GM23338 (cell line): ENCODE measurements at regions not wholly inside any gene's neighbourhood (a gene's known extent, or its start where the extent isn't known, plus 50 kb on each side); places are given as distances from the start of the nearest gene placed in this dataset.

Source experiments
- ATAC-seq: fragments of 200-7000 bp; cut with Tn5 transposase; 3 replicates; pipeline ENCODE4 v1.9.1; 2020
- DNase-seq: peaks from one replicate; pipeline ENCODE4 v3.0.0-alpha.2; 2015; ENCODE audit warnings: low spot score
- H2AFZ ChIP-seq: fragments of 200-600 bp; sonication (generic); 2 replicates; pipeline ENCODE4 v1.8.0; 2016; ENCODE audit warnings: antibody characterized with exemption, mild to moderate bottlenecking, moderate library complexity
- H3F3A ChIP-seq: fragments of 200-600 bp; sonication (generic); replicated peaks from 2 replicates; pipeline ENCODE4 v1.8.0; 2017; ENCODE audit warnings: antibody characterized with exemption, mixed run types, low read depth
- H3K27ac ChIP-seq: fragments of 200-600 bp; sonication (generic); 2 replicates; pipeline ENCODE4 v1.6.1; 2016; ENCODE audit warnings: low read depth
- H3K27me3 ChIP-seq: fragments of 200-600 bp; sonication (generic); 2 replicates; pipeline ENCODE4 v1.8.0; 2016; ENCODE audit warnings: mild to moderate bottlenecking, mixed run types, moderate library complexity; ENCODE audit not compliant: insufficient read depth
- H3K36me3 ChIP-seq: fragments of 200-600 bp; sonication (generic); 2 replicates; pipeline ENCODE4 v1.8.0; 2016; ENCODE audit warnings: mild to moderate bottlenecking; ENCODE audit not compliant: insufficient read depth
- H3K4me1 ChIP-seq: fragments of 200-600 bp; sonication (generic); 2 replicates; pipeline ENCODE4 v1.8.0; 2016; ENCODE audit warnings: mild to moderate bottlenecking, moderate library complexity; ENCODE audit not compliant: insufficient read depth
- H3K4me2 ChIP-seq: fragments of 200-600 bp; sonication (generic); 2 replicates; pipeline ENCODE4 v1.7.1; 2017; ENCODE audit warnings: mixed run types
- H3K4me3 ChIP-seq: fragments of 200-600 bp; sonication (generic); 2 replicates; pipeline ENCODE4 v1.6.1; 2016; ENCODE audit warnings: mixed run types
- H3K79me2 ChIP-seq: fragments of 200-600 bp; sonication (generic); replicated peaks from 2 replicates; pipeline ENCODE4 v1.8.0; 2017; ENCODE audit warnings: mild to moderate bottlenecking; ENCODE audit not compliant: insufficient read depth
- H3K9me2 ChIP-seq: fragments of 200-600 bp; sonication (generic); 2 replicates; pipeline ENCODE4 v1.8.0; 2017; ENCODE audit not compliant: insufficient read depth
- H4K20me1 ChIP-seq: fragments of 200-600 bp; sonication (generic); replicated peaks from 2 replicates; pipeline ENCODE4 v1.8.0; 2017; ENCODE audit warnings: mild to moderate bottlenecking; ENCODE audit not compliant: insufficient read depth
- H3K27ac Mint-ChIP-seq: 2 replicates; pipeline ENCODE4 v1.8.0; 2020; ENCODE audit warnings: inconsistent platforms, mild to moderate bottlenecking, moderate library complexity, mixed read lengths
- H3K27me3 Mint-ChIP-seq: 3 replicates; pipeline ENCODE4 v1.8.0; 2022; ENCODE audit warnings: low read depth, mild to moderate bottlenecking, moderate library complexity, mixed read lengths, inconsistent platforms; ENCODE audit not compliant: insufficient read depth, poor library complexity
- H3K36me3 Mint-ChIP-seq: 3 replicates; pipeline ENCODE4 v1.8.0; 2021; ENCODE audit warnings: low read depth, mild to moderate bottlenecking, inconsistent platforms, moderate library complexity, mixed read lengths
- H3K4me1 Mint-ChIP-seq: 3 replicates; pipeline ENCODE4 v1.8.0; 2020; ENCODE audit warnings: mild to moderate bottlenecking, inconsistent platforms, mixed read lengths
- H3K4me3 Mint-ChIP-seq: 3 replicates; pipeline ENCODE4 v1.8.0; 2021; ENCODE audit warnings: moderate library complexity, mild to moderate bottlenecking, inconsistent platforms, mixed read lengths
- H3K9me3 Mint-ChIP-seq: 3 replicates; pipeline ENCODE4 v1.8.0; 2020; ENCODE audit warnings: moderate library complexity, mild to moderate bottlenecking, inconsistent platforms, mixed read lengths
- CREB1 ChIP-seq: fragments of 250-450 bp; sonication (Bioruptor Pico); IDR thresholded peaks from 2 replicates; pipeline ENCODE4 v1.5.0; 2020; ENCODE audit warnings: low read depth, mild to moderate bottlenecking, moderate library complexity
- EZH2 ChIP-seq: fragments of 200-600 bp; sonication (generic); IDR thresholded peaks from one replicate; pipeline ENCODE4 v1.8.0; 2017; ENCODE audit warnings: antibody characterized with exemption, mild to moderate bottlenecking, low read depth; ENCODE audit not compliant: unreplicated experiment
- EZH2phosphoT487 ChIP-seq: fragments of 200-600 bp; sonication (generic); IDR thresholded peaks from one replicate; pipeline ENCODE4 v1.8.1; 2018; ENCODE audit warnings: antibody characterized with exemption; ENCODE audit not compliant: unreplicated experiment
- JUNB ChIP-seq: IDR thresholded peaks from one replicate; pipeline ENCODE4 v1.6.1; 2016; ENCODE audit warnings: antibody characterized with exemption; ENCODE audit not compliant: unreplicated experiment
- NANOG ChIP-seq: IDR thresholded peaks from 2 replicates; pipeline ENCODE4 v1.6.1; 2016; ENCODE audit warnings: antibody characterized with exemption, borderline replicate concordance
- POLR2AphosphoS5 ChIP-seq: IDR thresholded peaks from 2 replicates; pipeline ENCODE4 v1.6.1; 2016; ENCODE audit warnings: antibody characterized with exemption, low read depth
- STAT1 ChIP-seq: IDR thresholded peaks from one replicate; pipeline ENCODE4 v1.6.1; 2016; ENCODE audit warnings: antibody characterized with exemption; ENCODE audit not compliant: unreplicated experiment
- ZNF114 ChIP-seq: fragments of 250-450 bp; sonication (Bioruptor Pico); IDR thresholded peaks from 2 replicates; pipeline ENCODE4 v1.5.0; 2020; ENCODE audit warnings: mild to moderate bottlenecking, moderate library complexity
- TF ChIP-seq, protein P1 (sequence below): fragments of 250-450 bp; sonication (Bioruptor Pico); IDR thresholded peaks from 2 replicates; pipeline ENCODE4 v1.5.0; 2020; ENCODE audit warnings: mild to moderate bottlenecking, moderate library complexity
- TF ChIP-seq, protein P2 (sequence below), 2 experiments: fragments of 200-600 bp in 1 of 2; sonication (generic) in 1 of 2; conservative IDR thresholded peaks; 2 replicates each; pipeline versions ENCODE4 v1.5.1 to v1.6.1; 2016 to 2017; ENCODE audit warnings: antibody characterized with exemption in 2 of 2, low read depth in 2 of 2, mild to moderate bottlenecking in 2 of 2, moderate library complexity in 1 of 2
- TF ChIP-seq, protein P3 (sequence below): IDR thresholded peaks from 2 replicates; pipeline ENCODE4 v1.6.1; 2016; ENCODE audit warnings: antibody characterized with exemption
- TF ChIP-seq, protein P4 (sequence below): IDR thresholded peaks from one replicate; pipeline ENCODE4 v1.6.1; 2018; ENCODE audit warnings: antibody characterized with exemption; ENCODE audit not compliant: unreplicated experiment

DNA sequence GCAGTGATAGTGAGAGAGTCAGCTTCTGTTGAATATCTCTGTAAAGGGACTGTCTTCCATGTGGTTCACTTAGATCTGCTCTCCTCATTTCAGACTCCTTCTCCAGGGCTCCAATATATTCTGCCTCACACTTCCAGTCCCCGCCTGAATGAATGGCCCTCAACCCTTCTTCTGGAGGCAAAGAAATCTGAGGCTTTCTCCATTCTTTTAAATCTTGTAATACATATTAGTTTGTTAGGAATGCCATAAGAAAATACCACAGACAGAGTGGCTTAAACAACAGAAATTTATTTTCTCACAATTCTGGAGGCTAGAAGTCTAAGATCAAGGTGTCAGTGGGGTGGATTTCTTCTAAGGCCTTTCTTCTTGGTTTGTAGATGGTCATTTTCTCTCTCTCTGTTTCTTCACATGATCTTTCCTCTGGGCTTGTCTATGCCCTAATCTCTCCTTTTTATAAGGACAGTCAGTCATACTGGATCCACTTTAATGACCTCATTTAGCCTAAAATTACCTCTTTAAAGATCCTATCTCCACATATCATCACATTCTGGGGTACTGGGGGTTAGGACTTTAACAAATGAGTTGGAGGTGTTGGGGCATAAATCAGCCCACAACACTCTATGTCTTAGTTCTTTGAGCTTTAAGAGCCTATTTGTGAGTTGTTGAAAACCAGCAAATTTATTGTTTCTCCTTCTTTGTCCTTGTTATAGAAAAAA lies 128.5 kb upstream of the KCNK2 start (continued):
- TF ChIP-seq, protein P1, sequence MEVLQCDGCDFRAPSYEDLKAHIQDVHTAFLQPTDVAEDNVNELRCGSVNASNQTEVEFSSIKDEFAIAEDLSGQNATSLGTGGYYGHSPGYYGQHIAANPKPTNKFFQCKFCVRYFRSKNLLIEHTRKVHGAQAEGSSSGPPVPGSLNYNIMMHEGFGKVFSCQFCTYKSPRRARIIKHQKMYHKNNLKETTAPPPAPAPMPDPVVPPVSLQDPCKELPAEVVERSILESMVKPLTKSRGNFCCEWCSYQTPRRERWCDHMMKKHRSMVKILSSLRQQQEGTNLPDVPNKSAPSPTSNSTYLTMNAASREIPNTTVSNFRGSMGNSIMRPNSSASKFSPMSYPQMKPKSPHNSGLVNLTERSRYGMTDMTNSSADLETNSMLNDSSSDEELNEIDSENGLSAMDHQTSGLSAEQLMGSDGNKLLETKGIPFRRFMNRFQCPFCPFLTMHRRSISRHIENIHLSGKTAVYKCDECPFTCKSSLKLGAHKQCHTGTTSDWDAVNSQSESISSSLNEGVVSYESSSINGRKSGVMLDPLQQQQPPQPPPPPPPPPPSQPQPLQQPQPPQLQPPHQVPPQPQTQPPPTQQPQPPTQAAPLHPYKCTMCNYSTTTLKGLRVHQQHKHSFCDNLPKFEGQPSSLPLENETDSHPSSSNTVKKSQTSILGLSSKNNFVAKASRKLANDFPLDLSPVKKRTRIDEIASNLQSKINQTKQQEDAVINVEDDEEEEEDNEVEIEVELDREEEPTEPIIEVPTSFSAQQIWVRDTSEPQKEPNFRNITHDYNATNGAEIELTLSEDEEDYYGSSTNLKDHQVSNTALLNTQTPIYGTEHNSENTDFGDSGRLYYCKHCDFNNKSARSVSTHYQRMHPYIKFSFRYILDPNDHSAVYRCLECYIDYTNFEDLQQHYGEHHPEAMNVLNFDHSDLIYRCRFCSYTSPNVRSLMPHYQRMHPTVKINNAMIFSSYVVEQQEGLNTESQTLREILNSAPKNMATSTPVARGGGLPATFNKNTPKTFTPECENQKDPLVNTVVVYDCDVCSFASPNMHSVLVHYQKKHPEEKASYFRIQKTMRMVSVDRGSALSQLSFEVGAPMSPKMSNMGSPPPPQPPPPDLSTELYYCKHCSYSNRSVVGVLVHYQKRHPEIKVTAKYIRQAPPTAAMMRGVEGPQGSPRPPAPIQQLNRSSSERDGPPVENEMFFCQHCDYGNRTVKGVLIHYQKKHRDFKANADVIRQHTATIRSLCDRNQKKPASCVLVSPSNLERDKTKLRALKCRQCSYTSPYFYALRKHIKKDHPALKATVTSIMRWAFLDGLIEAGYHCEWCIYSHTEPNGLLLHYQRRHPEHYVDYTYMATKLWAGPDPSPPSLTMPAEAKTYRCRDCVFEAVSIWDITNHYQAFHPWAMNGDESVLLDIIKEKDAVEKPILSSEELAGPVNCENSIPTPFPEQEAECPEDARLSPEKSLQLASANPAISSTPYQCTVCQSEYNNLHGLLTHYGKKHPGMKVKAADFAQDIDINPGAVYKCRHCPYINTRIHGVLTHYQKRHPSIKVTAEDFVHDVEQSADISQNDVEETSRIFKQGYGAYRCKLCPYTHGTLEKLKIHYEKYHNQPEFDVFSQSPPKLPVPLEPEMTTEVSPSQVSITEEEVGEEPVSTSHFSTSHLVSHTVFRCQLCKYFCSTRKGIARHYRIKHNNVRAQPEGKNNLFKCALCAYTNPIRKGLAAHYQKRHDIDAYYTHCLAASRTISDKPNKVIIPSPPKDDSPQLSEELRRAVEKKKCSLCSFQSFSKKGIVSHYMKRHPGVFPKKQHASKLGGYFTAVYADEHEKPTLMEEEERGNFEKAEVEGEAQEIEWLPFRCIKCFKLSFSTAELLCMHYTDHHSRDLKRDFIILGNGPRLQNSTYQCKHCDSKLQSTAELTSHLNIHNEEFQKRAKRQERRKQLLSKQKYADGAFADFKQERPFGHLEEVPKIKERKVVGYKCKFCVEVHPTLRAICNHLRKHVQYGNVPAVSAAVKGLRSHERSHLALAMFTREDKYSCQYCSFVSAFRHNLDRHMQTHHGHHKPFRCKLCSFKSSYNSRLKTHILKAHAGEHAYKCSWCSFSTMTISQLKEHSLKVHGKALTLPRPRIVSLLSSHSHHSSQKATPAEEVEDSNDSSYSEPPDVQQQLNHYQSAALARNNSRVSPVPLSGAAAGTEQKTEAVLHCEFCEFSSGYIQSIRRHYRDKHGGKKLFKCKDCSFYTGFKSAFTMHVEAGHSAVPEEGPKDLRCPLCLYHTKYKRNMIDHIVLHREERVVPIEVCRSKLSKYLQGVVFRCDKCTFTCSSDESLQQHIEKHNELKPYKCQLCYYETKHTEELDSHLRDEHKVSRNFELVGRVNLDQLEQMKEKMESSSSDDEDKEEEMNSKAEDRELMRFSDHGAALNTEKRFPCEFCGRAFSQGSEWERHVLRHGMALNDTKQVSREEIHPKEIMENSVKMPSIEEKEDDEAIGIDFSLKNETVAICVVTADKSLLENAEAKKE (CRISPR knock-in tag), result no peak
- no peak for TF ChIP-seq CREB1 (CRISPR knock-in tag)

DNA sequence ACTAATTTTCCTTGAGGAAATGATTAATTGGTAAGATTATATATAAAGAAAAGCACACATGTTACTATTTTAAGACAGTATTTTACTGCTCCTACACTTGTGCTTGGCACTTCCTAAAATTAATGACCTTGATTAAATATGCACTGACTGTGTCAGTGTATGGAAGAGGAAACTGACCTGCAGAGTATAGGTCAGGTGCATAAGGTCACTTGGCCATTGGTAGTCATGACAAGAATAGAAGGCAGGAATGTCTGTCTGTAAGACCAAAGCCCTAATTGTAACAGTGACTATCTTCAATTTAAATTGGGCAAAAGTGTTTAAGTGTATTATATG lies 128.0 kb upstream of the KCNK2 start:
- Histone ChIP-seq H3K27ac (no peak overlapping the region), H3K4me1 (no peaks in the 10 kb centered on the region), H3K27me3 (no peaks in the 10 kb centered on the region), H3K4me3 (no peak overlapping the region), H3K4me2 (no peak overlapping the region), H4K20me1 (no peaks in the 10 kb centered on the region), H3K9me2 (no peaks in the 10 kb centered on the region), H2AFZ (no peak overlapping the region), H3F3A (no peaks in the 10 kb centered on the region), H3K79me2 (no peaks in the 10 kb centered on the region), H3K36me3 (no peaks in the 10 kb centered on the region)
- Mint-ChIP-seq H3K27ac (no peak overlapping the region), H3K9me3 (no peaks in the 10 kb centered on the region), H3K4me3 (no peak overlapping the region), H3K27me3 (no peaks in the 10 kb centered on the region), H3K4me1 (no peaks in the 10 kb centered on the region; the same call in 2 of the 3 replicates), H3K36me3 (no peaks in the 10 kb centered on the region)
- ATAC-seq, result no peak
- no peak for DNase-seq
- TF ChIP-seq EZH2 (no peak), ZNF114 (CRISPR knock-in tag) (no peak), NANOG (no peak), POLR2AphosphoS5 (no peak), CREB1 (CRISPR knock-in tag) (no peak), JUNB (no peak), STAT1 (no peak), EZH2phosphoT487 (no peak)
- TF ChIP-seq, protein P2, sequence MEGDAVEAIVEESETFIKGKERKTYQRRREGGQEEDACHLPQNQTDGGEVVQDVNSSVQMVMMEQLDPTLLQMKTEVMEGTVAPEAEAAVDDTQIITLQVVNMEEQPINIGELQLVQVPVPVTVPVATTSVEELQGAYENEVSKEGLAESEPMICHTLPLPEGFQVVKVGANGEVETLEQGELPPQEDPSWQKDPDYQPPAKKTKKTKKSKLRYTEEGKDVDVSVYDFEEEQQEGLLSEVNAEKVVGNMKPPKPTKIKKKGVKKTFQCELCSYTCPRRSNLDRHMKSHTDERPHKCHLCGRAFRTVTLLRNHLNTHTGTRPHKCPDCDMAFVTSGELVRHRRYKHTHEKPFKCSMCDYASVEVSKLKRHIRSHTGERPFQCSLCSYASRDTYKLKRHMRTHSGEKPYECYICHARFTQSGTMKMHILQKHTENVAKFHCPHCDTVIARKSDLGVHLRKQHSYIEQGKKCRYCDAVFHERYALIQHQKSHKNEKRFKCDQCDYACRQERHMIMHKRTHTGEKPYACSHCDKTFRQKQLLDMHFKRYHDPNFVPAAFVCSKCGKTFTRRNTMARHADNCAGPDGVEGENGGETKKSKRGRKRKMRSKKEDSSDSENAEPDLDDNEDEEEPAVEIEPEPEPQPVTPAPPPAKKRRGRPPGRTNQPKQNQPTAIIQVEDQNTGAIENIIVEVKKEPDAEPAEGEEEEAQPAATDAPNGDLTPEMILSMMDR (conservative IDR thresholded peaks at IDR 0.05; ENCODE audit: low read depth in 2 of 2), result no peak
- TF ChIP-seq, protein P3, sequence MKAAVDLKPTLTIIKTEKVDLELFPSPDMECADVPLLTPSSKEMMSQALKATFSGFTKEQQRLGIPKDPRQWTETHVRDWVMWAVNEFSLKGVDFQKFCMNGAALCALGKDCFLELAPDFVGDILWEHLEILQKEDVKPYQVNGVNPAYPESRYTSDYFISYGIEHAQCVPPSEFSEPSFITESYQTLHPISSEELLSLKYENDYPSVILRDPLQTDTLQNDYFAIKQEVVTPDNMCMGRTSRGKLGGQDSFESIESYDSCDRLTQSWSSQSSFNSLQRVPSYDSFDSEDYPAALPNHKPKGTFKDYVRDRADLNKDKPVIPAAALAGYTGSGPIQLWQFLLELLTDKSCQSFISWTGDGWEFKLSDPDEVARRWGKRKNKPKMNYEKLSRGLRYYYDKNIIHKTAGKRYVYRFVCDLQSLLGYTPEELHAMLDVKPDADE, result no peak
- TF ChIP-seq, protein P4, sequence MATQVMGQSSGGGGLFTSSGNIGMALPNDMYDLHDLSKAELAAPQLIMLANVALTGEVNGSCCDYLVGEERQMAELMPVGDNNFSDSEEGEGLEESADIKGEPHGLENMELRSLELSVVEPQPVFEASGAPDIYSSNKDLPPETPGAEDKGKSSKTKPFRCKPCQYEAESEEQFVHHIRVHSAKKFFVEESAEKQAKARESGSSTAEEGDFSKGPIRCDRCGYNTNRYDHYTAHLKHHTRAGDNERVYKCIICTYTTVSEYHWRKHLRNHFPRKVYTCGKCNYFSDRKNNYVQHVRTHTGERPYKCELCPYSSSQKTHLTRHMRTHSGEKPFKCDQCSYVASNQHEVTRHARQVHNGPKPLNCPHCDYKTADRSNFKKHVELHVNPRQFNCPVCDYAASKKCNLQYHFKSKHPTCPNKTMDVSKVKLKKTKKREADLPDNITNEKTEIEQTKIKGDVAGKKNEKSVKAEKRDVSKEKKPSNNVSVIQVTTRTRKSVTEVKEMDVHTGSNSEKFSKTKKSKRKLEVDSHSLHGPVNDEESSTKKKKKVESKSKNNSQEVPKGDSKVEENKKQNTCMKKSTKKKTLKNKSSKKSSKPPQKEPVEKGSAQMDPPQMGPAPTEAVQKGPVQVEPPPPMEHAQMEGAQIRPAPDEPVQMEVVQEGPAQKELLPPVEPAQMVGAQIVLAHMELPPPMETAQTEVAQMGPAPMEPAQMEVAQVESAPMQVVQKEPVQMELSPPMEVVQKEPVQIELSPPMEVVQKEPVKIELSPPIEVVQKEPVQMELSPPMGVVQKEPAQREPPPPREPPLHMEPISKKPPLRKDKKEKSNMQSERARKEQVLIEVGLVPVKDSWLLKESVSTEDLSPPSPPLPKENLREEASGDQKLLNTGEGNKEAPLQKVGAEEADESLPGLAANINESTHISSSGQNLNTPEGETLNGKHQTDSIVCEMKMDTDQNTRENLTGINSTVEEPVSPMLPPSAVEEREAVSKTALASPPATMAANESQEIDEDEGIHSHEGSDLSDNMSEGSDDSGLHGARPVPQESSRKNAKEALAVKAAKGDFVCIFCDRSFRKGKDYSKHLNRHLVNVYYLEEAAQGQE, result no peak
